Stimulated activated CD8-positive, alpha-beta memory T cell treated with anti-CD3 and anti-CD28 coated beads, Interleukin-15, amount 100 ng/mL, for 48 hours (primary cell): ENCODE measurements at regions not wholly inside any gene's neighbourhood (a gene's known extent, or its start where the extent isn't known, plus 50 kb on each side); places are given as distances from the start of the nearest gene placed in this dataset.
A peak's percentile ranks its signal among the peaks of the same experiment; 100 is the strongest.
"Not testable (repeated sequence)": the region's sequence is repeated elsewhere in the genome, so short reads cannot be mapped to it uniquely, and the experiment has no call there.

Source experiments
- DNase-seq, 2 donors: peaks; one replicate each; pipeline ENCODE4 v3.0.0-alpha.2; 2020; ENCODE audit warnings: low read depth in 2 of 2

DNA sequence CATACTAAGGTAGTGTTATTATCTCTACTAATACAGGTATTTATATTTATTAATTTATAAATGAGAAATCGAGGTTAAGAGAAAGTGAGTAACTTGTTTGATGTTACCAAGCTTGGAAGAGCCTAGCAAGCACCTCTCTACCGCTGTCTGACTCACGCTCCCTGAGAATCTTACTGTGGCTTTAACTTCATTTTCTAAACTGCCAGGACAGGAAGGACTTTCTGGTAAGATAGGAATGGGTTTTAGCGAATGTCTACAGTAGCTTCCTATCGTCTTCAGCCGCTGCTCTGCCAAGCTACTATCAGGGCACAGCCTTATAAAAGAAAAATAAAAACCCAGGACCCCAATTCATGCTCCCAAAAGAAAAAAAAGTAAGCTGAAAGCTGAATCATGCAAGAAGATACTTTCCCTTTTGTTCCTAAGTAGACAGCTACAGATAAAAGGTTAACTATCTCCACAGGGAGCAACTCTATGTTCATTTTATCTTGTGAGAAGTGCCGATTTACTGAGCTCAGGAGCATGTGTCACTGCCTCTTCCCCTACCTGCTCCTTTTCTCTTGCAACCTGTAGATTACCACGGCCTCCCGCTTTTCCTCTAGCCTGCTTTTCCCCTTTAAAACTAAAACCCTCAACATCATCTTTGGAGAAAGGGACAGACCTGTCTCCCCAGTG is 60.2 kb downstream of the THNSL1 start:
- DNase-seq: no peak

DNA sequence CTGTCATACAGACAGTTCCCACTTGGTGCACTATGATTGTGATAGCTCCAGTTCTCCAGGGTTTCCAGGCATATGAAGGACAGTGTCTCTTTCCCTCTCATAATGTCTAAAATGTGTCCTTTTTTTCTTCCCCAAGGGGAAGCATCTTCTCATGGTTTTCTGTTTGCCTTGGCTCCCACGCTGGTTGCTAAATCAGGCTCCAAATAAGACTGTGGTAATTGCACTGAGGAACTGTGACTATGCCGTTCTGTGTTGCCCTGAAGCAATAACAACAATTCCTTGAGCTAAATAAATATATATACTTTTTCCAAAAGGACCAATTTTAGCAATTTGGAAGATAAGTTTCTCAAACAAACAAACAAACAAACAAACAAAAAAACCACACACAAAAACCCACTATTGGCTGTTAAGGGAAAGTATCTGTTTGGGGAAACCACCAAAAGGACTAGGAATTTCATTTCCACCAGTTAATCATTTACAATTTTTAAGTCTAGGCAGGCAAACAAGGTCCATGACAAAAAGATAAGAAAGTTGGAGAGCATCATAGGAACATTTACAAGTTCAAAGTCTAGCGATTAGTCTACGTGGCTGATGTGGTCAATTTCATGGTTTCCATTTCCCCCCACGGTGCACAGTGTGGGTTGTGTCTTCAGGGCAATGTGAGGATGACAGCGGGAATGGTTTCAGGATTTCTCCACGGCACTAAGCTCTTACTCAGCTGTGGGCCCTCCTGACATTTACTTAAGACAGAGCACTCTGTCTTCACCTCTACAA is 62.4 kb downstream of the THNSL1 start:
- no peak for DNase-seq

DNA sequence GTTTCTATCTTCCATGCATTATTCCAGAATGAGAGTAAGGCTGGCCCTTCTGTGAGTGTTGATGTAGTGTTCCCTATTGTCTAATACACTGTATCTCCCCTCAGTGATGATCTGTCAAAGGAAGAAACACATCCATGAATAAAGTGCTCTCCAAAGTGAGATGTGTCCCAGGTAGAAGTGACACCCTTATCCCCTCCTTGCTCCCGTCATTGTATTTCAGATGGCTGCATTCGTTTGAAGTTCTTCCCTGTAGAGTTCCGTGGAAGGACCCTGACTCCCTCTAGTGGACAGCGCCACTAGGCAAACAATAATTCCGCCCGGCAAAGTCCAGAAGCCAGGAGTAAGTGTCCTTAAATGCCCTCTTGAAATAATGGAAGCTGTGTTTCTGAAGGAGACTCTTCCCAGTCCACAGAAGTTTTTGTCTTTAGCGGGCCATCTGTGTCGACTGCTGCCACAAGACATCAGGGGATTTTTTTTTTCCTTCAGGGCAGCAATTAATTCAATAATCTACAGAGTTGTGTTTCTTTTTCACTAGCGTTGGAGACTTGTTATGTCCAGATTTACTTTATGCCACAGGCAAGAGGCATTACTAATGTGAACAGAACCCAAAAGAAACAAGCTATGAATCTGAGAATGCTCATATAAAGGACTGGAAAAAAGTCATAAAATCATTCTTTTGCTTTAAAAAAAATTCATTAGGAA is 64.6 kb downstream of the THNSL1 start:
- DNase-seq: peak in 1 of 2 donors; percentile 27

DNA sequence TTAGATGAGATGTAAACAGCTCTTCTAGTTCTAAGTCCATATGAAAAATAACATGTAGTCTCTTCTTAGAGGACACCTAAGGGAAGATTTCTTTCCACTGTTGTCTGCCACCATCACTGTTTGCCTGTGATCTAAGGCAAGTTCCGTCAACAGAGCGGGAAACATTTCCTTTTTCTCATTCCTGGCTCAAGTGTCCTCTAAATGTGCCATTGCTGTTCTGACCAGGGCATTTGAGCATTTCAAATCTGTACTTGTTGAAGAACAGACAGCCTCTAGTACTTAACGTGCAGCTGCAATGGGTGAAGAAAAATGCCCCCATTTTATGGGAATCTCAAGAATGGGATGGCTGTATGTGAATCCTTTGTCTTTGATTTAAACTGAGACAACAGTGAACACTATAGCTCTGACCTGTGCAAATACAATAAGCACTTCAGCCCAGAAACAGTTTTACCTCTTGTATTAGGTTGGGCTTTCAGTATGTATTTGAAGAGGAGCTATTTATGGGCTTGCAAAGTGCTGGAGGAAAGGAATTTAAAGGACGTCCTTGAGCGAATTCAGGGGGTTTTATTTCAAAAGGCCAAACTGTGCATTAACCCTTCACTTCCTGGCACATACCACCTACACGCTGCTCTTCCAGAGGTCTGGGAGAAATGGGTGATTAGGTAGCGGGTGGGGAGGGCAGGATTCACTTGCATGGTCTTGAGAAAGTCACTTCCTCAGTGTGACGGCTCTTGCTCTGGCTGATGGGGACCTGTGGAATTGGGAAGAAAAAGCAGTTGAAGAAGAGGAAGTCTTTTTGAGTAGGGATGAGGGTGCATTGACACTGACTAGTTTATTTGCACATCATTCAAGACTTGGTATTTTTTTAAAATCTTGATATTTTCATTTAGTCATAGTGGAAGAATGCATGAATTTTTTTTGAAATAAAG is 66.1 kb downstream of the THNSL1 start:
- DNase-seq: no peak

DNA sequence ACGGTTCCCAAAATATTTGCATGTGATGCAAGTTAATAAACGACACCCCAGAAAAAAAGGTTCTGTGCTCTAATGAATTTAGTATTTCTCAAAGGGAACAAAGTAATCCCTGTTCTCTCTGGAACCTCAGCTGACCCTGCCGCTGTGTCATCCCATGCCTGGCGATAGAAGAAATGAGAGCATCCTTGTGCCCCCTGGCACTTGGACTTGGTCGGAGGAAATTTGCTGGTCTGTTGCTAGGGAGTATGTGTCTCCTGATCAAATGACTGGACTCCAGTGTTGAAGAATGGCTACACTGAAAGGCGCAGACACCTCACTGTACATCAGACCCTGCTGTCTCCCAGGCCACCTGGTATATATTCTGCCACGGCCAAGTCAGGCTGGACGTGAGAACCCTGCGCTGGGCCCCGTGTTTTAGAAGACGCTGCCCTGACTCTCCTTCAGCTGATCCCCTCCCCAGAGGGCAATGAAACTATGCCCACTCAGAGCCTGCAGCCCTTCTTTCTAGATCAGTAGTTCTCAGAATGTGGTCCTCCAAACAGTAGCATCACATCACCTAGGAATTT is 67.2 kb downstream of the THNSL1 start:
- no peak for DNase-seq

DNA sequence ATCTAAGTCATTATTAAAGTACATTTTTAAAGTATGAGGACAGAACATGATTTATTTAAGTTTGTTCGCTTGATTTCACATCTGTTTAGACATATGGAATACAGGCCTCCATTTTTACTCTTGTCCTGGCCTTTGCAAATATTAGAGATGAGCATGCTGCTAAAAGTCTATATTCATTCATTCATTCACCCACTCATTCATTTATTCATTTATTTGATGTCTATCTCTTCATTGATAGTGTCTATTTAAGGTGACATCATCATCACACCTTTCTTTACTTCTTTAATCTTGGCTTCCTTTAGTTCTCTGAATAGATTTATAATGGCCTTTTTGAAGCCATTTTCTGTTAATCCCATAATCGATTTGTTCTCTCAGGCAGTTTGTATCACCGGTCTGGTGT is 68.0 kb downstream of the THNSL1 start:
- no peak for DNase-seq

DNA sequence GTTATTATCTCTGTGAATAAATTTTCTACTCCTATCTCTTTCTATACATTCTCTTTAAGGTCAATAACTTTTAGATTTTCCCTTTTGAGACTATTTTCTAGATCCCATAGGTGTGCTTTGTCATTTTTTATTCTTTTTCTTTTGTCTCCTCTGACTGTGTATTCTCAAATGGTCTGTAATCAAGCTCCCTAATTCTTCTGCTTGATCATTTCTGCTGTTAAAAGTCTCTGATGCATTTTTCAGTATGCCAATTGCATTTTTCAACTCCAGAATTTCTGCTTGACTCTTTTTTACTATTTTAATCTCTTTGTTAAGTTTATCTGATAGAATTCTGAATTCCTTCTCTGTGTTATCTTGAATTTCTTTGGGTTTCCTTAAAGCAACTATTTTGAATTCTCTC is 78.2 kb downstream of the THNSL1 start:
- DNase-seq: no peak

DNA sequence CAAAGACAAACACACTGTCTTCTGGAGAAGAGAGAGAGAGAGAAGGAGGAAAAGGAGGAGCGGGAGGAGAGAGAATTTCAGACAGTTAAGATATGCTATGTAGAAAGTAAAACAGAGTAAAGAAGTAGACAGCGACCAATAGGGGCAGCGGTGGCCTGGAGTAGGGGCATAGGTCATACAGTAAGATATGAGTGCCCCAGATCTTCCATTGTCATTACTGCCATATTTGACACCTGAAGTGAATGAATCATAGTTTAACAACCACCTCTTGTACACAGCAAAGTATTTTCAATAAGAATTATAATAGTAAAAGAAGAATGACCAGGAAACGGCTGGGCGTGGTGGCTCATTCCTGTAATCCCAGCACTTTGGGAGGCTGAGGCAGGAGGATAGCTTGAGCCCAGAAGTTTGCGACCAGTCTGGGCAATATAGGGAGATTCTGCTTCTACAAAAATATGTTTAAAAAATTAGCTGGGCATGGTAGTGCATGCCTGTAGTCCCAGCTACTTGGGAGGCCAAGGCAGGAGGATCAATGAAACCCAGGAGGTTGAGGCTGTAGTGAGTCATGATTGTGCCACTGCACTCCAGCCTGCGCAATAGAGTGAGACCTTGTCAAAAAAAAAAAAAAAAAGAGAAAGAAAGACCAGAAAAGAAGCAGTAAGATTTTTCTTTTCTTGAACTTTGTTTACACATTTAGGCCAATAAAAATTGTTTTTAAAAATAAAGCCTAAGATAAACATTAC is 77.0 kb upstream of the GPR158 start:
- DNase-seq: no peak

DNA sequence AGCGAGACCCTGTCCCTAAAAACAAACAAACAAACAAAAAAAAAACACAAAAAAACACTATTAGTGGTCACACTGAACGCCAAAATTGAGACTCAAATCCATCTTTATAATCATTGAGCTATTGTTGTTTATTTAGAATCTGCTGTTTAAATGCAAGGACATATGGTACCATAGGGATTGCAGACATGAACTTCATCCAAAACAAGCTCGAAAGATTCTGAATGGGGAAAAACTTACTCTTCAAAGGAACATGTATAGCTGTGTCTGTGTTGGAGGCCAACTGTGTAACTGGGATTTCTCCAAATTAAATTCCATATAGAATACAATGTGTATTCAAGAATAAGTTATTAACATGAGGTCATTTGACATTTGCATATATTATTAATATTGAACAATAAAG is 74.7 kb upstream of the GPR158 start:
- no peak for DNase-seq

DNA sequence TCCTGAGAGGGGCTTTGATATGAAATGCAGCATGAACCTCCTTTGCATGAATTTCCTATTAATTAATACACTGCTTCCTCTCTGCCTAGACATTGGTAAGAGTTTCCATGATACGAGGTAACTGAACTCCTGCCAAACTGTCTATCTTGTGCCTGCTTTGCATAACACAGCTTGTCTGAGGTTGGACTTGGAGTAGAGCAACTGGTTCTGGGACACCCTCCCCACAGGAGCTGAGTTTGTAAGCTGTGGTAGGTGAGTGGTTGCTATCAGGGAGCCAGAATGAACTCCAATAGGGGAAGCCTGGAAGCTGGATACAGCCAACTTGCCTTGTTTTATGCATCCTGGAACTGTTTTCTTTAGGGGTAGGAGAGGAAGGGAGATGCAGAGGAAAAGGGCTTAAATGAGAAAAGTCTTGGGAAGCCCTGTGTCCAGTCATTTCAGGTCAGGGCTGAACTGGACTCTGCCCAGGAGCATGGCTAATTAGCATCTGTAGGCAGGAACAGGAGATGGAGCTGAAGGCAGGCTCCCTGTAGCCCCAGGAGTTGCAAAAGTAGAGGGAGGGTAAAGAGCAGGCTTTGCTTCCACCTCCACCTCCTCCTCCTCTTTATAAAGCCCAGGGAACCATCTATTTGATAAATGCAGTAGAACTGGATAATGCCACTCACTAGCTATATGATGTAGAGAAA is 73.2 kb upstream of the GPR158 start:
- no peak for DNase-seq

DNA sequence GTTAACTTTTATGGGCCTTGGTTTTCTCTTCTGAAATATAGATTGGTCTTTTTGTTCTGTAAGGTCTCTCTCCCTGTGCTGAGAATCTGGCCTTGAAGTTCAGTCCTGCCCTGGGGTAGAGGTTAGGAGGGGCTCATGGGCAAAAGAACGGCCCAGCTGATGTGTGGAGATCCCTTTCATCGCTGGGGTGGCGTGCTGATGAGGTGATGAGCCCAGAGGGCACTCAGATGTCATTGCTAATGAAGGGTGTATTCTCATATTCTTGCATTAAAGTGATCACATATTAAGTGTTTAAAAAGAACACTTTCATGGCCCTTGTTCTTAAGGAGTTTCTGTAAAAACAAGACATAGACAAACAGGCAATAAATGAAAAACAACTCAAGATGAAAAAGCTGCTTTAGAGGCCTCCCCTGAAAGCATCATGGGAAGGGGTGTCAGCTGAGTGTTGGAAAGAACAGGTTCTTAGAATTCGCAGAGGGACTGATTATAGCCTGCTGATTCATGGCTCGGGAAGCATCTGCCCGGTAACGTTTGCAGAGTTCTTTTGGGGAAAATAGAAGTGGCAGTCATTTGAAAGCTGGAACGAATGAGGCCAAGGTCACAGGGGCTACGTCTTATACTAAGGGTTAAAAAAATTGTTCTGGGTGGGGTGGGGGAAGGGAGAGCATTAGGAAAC is 72.5 kb upstream of the GPR158 start:
- no peak for DNase-seq

DNA sequence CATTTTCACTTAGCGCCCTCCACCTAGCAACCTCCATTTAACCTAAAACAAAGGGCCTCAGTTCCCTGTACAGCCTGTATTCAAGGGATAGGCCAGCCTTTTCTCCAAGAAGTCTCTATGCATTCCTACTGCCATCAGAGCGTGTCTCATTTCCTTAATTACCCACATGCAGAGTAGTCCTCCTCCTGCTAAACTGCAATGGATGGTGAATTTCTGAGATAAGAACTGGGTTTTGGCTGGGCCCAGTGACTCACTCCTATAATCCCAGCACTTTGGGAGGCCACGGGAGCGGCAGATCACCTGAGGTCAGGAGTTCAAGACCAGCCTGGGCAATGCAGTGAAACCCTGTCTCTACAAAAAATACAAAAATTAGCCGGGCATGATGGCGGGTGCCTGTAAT is 71.1 kb upstream of the GPR158 start:
- DNase-seq: no peak

DNA sequence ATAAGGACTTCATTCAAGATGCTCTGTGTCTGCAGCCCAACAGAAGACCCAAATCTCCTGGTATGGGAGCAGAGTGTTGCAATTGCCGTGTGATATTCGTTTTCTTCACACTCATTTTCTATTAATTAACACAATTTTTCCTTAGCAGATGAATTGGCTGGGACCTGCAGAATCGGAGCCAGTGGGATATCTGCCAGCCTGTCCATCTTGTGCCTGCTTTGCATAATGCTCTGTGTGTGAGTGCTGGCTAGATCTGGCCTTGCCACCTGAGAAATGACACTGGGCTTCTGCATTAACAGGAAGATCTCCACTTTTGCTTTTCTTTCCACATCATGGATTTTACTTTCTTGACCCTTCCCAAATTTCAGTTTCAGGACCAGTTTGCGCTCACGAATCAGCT is 70.4 kb upstream of the GPR158 start:
- DNase-seq: no peak

DNA sequence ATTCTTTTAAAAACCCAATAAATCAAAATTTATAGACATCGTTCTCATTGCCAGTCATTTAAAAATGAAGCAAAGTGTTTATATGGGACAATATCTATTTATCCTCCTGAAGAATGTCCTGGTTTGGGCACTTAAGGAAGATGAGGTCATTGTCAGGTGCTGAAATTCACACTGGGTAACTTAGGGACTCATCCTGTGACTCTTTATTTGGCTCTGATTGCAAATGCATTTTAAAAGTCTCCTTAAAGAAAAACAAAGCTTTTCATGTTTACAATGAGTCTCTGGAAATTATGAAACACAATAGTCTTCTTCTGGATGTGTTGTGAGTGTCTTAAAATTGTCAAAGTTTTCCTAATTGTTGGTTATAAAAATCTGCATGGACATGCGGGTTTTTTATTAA is 69.5 kb upstream of the GPR158 start:
- no peak for DNase-seq

DNA sequence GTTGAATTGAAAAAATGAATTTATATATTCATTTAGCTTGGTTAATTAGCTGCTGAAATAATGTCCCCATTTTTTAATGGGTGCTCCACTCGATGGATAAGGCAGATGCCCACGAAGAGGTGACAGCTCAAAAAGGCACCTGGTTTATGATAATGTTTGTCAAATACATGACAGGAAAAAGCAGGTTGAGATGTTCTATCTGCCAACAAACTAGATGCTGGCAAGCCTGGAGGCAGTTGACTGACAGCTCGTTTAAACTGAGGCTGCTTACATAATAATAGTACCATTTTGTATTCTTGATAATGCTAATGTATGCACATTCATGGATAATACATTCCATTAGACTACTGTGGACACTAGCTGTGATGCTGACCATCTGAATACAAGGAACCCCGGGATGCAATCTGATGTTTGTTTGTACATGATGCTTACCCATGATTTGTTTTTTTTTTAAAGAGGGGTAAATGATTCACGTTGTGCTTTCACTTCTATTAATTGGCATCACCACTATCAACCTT is 69.0 kb upstream of the GPR158 start:
- DNase-seq: no peak

DNA sequence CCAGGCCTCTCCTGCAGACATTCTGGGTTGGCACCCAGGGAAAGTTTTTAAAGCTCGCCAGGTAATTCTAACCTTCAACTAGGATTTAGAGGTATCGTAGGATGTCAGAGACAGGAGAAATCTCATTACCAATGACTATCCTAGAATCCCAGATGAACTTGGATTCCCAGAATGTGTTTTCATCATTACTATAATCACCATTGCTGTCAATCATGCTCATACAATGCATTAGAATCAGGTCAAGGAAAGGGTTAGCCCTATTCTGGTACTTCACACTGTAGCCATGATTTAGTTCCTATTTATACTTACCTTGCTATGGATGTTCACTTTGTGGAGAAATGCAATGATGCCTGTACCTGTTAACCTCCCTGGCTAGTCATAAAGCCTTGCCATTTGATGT is 67.0 kb upstream of the GPR158 start:
- DNase-seq: no peak

DNA sequence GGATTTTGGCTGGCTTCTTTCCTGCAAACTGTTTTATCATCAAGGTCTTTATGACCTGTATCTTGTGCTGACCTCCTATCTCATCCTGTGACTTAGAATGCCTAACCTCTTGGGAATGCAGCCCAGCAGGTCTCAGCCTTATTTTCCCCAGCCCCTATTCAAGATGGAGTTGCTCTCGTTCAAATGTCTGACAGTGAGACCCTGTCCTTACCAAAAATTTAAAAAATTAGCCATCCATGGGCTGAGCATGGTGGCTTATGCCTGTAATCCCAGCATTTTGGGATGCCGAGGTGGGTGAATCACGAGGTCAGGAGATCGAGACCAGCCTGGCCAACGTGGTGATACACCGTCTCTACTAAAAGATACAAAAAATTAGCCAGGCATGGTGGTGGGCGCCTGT is 64.9 kb upstream of the GPR158 start:
- DNase-seq: not testable (repeated sequence)

DNA sequence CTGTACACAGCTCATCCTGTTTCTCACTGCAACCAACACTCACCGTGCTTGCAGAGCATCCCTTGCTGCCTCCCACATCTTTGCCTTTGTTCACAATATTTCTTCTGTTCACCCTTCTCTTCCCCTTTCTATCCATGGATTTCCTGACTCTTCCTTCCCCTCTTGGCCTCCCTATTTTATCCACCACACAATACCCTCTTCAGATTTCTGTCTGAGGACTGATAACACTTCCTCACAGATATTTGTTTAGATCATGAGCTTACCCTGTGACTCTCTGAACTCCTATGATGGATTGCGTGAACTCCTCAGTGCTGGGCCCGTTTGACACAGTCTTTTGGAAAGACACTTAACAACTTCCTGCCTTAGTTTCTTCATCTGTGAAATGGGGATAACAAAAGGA is 62.8 kb upstream of the GPR158 start:
- DNase-seq: no peak
